Activated CD4-positive, alpha-beta T cell treated with anti-CD3 and anti-CD28 coated beads, Interleukin-2, amount 10 ng/mL, durations not matched to agents 7 days and 5 days (primary cell): ENCODE measurements at regions not wholly inside any gene's neighbourhood (a gene's known extent, or its start where the extent isn't known, plus 50 kb on each side); places are given as distances from the start of the nearest gene placed in this dataset.

Source experiments
- CTCF ChIA-PET: fragments of 350-600 bp; sonication (Branson Sonifier 250); formaldehyde crosslinking; loops from one replicate; lab custom pipeline; 2021; ENCODE audit warnings: antibody characterized with exemption; lab: Charles Lee
- POLR2A ChIA-PET: fragments of 350-600 bp; sonication (Branson Sonifier 250); formaldehyde crosslinking; loops from one replicate; lab custom pipeline; 2021; ENCODE audit warnings: antibody characterized with exemption; lab: Charles Lee
- DNase-seq: peaks from one replicate; pipeline ENCODE4 v3.0.0-alpha.2; 2020
- H3K27ac Mint-ChIP-seq: one replicate; pipeline ENCODE4 v1.8.0; 2021; ENCODE audit warnings: mild to moderate bottlenecking, moderate library complexity, mixed read lengths
- H3K27me3 Mint-ChIP-seq: one replicate; pipeline ENCODE4 v1.8.0; 2021; ENCODE audit warnings: mixed read lengths
- H3K36me3 Mint-ChIP-seq: one replicate; pipeline ENCODE4 v1.8.0; 2021; ENCODE audit warnings: low read depth, mixed read lengths
- H3K4me1 Mint-ChIP-seq: one replicate; pipeline ENCODE4 v1.8.0; 2021; ENCODE audit warnings: mixed read lengths
- H3K4me3 Mint-ChIP-seq: one replicate; pipeline ENCODE4 v1.8.0; 2021; ENCODE audit warnings: mild to moderate bottlenecking, moderate library complexity, mixed read lengths
- H3K9me3 Mint-ChIP-seq: one replicate; pipeline ENCODE4 v1.8.0; 2021; ENCODE audit warnings: mixed read lengths

DNA sequence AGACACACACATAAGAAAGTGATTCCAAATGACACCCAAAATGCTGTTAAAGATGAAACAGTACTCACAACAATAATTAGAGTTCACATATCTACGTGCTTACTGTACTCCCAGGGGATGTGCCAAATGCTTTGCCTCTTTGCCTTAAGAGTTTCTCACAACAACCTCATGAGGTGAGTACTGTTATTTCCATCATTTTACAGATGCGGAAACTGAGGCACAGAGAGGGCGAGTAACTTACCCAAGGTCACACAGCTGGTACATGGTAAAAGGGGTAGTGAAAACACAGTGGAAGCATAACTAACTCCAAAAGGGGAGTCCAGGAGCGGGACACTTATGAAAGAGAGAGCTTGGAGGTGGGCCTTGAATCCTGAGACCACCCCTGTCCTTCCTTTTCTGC lies 171.8 kb downstream of the ACTL8 start:
- H3K4me1 Mint-ChIP-seq, result no peaks in the 10 kb centered on the region
- no peak for DNase-seq
- H3K4me3 Mint-ChIP-seq, result no peak overlapping the region
- no peaks in the 10 kb centered on the region for H3K27me3 Mint-ChIP-seq
- no peaks in the 10 kb centered on the region for H3K36me3 Mint-ChIP-seq
- no peak overlapping the region for H3K27ac Mint-ChIP-seq
- CTCF ChIA-PET, result no interaction called here
- POLR2A ChIA-PET, result no interaction called here
- no peaks in the 10 kb centered on the region for H3K9me3 Mint-ChIP-seq

DNA sequence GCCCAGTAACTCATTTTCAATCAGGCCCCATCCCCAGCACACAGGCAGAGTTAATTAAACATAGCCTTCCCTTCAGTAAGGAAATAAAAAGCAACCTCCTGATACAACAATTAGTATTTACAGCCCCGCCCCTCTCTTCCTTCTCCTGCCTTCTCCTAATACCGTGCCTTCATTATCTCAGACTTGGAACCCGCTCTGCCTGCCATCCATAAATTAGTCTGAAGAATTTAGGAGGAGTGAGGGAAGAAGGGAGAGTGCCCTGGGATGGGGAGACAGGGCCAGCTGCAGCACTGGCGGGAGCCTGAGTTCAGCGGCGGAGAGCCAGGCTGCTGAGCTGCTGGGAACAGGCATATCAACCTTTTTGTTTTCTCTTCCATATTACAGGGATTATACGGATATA lies 172.8 kb downstream of the ACTL8 start:
- no peaks in the 10 kb centered on the region for H3K27me3 Mint-ChIP-seq
- no peak overlapping the region for H3K4me3 Mint-ChIP-seq
- ChIA-PET POLR2A (no interaction called here), CTCF (interaction anchor here (0.6 kb wide), 1 partner anchor 313 kb away, joined by 3 read pairs; no protein-coding TSS in a partner anchor)
- no peaks in the 10 kb centered on the region for H3K36me3 Mint-ChIP-seq
- DNase-seq, result no peak
- H3K9me3 Mint-ChIP-seq, result no peaks in the 10 kb centered on the region
- no peaks in the 10 kb centered on the region for H3K4me1 Mint-ChIP-seq
- no peak overlapping the region for H3K27ac Mint-ChIP-seq

DNA sequence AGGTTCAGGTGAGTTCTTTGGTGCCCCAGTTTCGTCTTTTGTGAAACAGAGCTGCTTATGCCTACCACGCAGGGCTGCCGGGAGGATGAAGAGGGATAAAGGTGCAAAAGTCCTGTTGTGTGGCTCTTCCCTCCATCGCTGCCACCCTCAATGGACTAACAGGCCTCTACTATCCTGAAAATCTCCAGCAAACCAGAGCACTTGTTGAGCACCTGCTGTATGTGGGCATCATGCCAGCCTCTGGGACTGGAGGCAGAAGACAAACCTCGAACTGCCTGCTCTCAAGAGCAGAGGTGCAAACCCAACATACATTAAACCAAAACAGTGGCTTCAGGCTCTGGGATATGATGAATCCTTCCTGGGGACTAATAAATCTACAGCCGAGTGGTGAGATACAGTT lies 174.1 kb downstream of the ACTL8 start:
- ChIA-PET CTCF (no interaction called here), POLR2A (no interaction called here)
- no peak for DNase-seq
- Mint-ChIP-seq H3K27me3 (no peaks in the 10 kb centered on the region), H3K36me3 (no peaks in the 10 kb centered on the region), H3K27ac (no peak overlapping the region), H3K9me3 (no peaks in the 10 kb centered on the region), H3K4me1 (no peaks in the 10 kb centered on the region), H3K4me3 (no peak overlapping the region)

DNA sequence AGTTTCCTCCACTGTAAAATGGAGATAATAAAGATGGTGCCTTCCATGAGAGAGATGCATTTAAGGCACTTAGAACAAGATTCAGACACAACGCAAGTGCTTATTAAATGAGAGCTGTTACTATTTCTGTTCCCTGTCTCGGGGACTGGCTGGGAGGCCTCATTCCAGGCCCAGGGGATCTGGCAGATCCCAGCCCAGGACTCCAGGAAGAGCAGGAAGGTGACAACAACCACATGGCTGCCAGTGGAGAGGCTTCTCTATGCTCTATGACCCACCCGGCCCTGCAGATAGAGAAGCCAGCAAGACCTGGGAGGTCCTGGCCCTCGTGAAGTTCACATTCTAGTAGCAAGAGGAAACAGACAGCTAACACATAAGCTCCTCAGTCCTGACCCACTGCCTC lies 175.5 kb downstream of the ACTL8 start:
- H3K4me1 Mint-ChIP-seq, result no peaks in the 10 kb centered on the region

DNA sequence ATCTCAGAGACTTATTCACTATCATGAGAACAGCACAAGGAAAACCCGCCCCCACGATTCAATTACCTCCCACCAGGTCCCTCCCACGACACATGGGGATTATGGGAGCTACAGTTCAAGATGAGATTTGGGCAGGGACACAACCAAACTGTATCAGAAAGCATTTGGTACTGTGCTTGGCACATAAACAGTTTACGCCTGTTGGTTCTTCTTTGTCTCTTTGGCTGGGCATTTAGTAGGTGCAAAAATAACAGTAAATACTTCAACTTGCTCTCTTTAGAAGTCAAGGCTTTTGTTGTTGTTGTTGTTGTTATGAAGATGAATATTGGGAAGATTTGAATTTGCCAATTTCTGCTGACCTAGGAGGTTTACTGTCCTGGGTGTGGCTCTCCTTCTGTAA lies 175.4 kb upstream of the IGSF21 start:
- Mint-ChIP-seq H3K9me3 (no peaks in the 10 kb centered on the region), H3K27me3 (no peaks in the 10 kb centered on the region), H3K4me3 (no peak overlapping the region), H3K27ac (no peak overlapping the region), H3K36me3 (no peaks in the 10 kb centered on the region), H3K4me1 (no peaks in the 10 kb centered on the region)
- ChIA-PET CTCF (no interaction called here), POLR2A (no interaction called here)
- no peak for DNase-seq

More for the DNA sequence above, 175.5 kb downstream of the ACTL8 start:
- Mint-ChIP-seq H3K4me3 (no peak overlapping the region), H3K9me3 (no peaks in the 10 kb centered on the region), H3K36me3 (no peaks in the 10 kb centered on the region), H3K27ac (no peak overlapping the region), H3K27me3 (no peaks in the 10 kb centered on the region)
- POLR2A ChIA-PET, result no interaction called here
- CTCF ChIA-PET, result no interaction called here
- DNase-seq, result no peak

DNA sequence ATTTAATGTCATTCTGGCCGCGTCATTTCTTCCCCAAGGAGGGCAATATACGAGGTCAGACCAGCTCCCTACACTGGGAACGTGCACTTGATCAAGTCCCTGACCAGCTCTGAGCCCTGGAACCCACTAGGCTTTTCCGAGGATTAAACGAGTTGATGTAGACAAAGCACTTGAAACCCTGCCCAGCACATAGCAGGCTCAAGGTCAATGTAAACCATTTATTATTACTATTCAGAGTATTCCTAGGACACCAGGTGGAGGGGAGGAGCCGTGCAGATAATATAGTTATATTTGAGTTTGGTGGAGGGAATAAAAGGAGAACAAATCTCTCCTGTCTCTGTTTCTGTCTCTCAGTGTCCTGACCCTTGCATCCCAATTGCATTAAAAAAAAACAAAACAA lies 174.1 kb upstream of the IGSF21 start:
- no peak for DNase-seq
- Mint-ChIP-seq H3K27me3 (no peaks in the 10 kb centered on the region), H3K36me3 (no peaks in the 10 kb centered on the region), H3K4me3 (no peak overlapping the region), H3K27ac (no peak overlapping the region), H3K4me1 (no peaks in the 10 kb centered on the region), H3K9me3 (no peaks in the 10 kb centered on the region)
- POLR2A ChIA-PET, result no interaction called here
- CTCF ChIA-PET, result no interaction called here

DNA sequence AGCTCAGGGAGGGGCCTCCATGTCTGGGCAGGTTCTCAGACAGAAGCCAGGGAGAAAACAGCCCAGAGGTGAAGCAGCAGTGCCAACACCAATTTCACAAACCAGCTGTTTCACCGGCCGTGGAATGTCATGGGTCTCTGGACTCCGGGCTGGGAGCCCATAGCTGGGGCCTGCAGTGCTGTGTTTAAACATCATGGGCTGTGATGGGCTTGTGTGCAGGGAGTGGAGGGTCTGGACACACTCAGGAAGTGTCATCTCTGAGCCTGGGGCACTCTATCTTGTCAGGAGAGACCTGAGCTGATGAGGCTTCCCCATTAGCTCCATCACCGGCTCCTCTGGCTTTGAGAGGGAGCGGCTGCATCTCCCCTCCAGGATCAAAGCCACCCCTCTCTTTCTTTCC lies 173.6 kb upstream of the IGSF21 start:
- Mint-ChIP-seq H3K4me1 (no peaks in the 10 kb centered on the region), H3K4me3 (no peak overlapping the region), H3K9me3 (no peaks in the 10 kb centered on the region), H3K27me3 (no peaks in the 10 kb centered on the region), H3K36me3 (no peaks in the 10 kb centered on the region), H3K27ac (no peak overlapping the region)
- ChIA-PET POLR2A (no interaction called here), CTCF (no interaction called here)
- DNase-seq, result no peak

DNA sequence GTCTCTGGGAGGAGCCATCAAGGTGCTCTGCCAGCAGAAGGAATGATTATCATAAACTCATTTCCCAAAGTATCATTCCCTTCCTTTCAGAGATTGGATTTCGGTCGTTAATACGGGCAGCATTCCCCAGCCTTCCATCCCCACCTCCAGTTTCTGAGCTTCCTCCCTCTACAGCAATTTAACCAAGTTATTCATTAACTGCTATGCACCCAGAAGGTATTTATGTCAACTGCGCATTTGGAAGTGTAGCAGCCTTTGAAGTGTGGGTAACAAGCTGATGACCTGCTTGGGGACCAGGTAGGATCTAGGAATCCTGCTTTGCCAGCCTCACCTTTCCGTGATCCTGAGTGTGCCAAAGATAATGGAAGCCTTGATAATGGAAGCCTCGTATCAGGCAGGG lies 172.4 kb upstream of the IGSF21 start:
- Mint-ChIP-seq H3K9me3 (no peaks in the 10 kb centered on the region), H3K27me3 (no peaks in the 10 kb centered on the region), H3K36me3 (no peaks in the 10 kb centered on the region), H3K4me1 (no peaks in the 10 kb centered on the region), H3K27ac (no peak overlapping the region), H3K4me3 (no peak overlapping the region)
- ChIA-PET CTCF (no interaction called here), POLR2A (no interaction called here)
- no peak for DNase-seq

DNA sequence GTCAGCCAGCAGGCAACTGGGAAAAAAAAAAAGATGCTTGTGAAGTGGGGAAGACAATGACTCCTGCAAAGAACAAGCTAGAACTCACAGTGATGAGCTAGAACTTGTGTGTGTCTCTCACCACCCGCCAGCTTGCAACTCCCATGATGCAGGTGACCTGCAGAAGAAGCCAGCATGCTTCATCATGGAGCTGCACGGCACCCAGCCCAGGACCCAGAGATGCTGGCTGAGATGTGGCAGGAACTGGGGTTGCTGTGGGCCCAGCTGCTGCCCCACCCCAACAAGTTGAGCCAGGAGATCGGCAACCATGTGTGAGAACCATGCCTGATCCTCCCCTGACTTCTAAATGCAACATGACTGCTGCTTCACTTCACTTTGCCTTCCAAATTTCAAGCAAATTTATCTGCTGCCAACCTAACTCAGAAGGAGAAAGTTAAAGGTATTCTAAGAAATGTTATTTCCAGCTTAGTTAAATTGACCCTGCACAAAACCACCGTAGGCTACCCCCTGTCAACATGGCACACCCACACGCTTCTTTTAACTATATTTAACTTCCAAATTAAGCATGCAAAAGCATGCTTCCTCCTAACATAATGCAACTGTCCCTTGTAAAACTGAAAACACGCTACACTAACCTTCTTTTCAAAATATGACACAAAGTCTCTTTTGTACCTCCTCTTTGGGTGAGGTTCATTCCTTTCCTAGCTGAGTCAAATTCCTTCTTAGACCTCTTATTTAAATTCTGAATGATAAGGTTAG lies 166.0 kb upstream of the IGSF21 start:
- no peaks in the 10 kb centered on the region for H3K4me1 Mint-ChIP-seq
- no peaks in the 10 kb centered on the region for H3K36me3 Mint-ChIP-seq
- DNase-seq, result no peak
- no peak overlapping the region for H3K4me3 Mint-ChIP-seq
- no peaks in the 10 kb centered on the region for H3K9me3 Mint-ChIP-seq
- CTCF ChIA-PET, result no interaction called here
- H3K27ac Mint-ChIP-seq, result no peak overlapping the region
- POLR2A ChIA-PET, result no interaction called here
- no peaks in the 10 kb centered on the region for H3K27me3 Mint-ChIP-seq

DNA sequence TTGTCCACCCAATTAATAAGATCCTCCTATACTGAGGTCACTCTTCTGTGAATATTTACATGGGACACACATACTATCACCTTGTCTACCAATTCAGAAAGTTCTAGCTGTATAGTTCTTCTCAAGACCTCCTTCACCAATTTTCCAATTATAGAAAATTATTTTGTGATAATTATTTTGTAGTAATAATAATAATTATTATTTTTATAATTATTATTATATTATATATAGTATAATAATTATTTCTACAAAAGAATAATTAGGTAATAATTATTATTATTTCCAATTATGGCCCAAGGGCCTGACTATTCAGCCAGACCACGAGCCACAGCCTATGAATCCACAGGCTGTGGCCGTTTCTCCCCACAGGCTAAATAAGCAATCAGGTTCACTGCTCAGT lies 164.1 kb upstream of the IGSF21 start:
- ChIA-PET POLR2A (no interaction called here), CTCF (interaction anchor here (1.0 kb wide), 1 partner anchor 45 kb away, joined by 4 read pairs; no protein-coding TSS in a partner anchor)
- Mint-ChIP-seq H3K4me3 (no peak overlapping the region), H3K4me1 (no peaks in the 10 kb centered on the region), H3K27me3 (no peaks in the 10 kb centered on the region), H3K36me3 (no peaks in the 10 kb centered on the region), H3K9me3 (no peaks in the 10 kb centered on the region), H3K27ac (no peak overlapping the region)
- no peak for DNase-seq

DNA sequence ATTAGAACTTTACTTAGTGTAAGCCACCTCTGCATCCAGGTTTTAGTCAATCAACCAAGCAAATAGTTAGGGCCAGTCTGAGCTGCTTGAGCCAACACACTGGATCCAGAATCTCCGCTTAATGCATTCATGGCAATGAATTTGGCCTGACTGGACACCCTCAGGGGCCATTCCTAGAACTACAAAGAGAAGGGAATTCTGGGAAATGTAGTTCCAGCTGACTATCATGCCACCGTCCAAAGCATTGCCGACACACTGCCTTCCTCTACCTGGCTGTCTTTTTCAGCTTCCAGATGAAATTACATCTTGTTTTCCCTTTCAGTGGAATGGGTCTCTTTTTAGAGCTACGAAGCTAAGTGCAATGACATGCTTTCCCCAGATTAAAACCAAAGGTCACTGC lies 163.0 kb upstream of the IGSF21 start:
- Mint-ChIP-seq H3K27ac (no peak overlapping the region), H3K27me3 (no peaks in the 10 kb centered on the region), H3K4me1 (no peaks in the 10 kb centered on the region), H3K36me3 (no peaks in the 10 kb centered on the region), H3K4me3 (no peak overlapping the region), H3K9me3 (no peaks in the 10 kb centered on the region)
- CTCF ChIA-PET, result no interaction called here
- DNase-seq, result no peak
- POLR2A ChIA-PET, result no interaction called here

DNA sequence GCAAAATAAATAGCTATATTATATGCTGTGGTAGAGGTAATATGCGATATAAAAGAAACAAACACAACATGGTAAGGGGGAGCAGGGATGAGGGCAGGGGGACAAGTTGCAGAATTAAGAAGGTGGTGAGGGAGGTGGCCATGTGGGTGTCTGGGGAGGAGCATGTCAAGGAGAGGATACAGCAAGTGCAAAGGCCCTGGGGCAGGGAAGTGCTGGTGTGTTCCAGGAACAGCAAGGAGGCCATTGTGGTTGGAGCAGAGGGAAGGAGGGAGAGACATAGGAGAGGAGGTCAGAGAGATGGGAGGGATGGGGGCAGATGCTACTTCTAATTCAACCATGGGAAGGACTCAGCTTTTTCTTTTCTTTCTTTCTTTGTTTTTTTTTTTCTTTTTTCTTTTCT lies 161.2 kb upstream of the IGSF21 start:
- no peak overlapping the region for H3K27ac Mint-ChIP-seq
- no peaks in the 10 kb centered on the region for H3K36me3 Mint-ChIP-seq
- ChIA-PET CTCF (interaction anchor here (0.7 kb wide), 1 partner anchor 590 kb away, joined by 4 read pairs; no protein-coding TSS in a partner anchor), POLR2A (no interaction called here)
- no peak overlapping the region for H3K4me3 Mint-ChIP-seq
- DNase-seq, result no peak
- H3K4me1 Mint-ChIP-seq, result no peaks in the 10 kb centered on the region
- no peaks in the 10 kb centered on the region for H3K9me3 Mint-ChIP-seq
- no peaks in the 10 kb centered on the region for H3K27me3 Mint-ChIP-seq

DNA sequence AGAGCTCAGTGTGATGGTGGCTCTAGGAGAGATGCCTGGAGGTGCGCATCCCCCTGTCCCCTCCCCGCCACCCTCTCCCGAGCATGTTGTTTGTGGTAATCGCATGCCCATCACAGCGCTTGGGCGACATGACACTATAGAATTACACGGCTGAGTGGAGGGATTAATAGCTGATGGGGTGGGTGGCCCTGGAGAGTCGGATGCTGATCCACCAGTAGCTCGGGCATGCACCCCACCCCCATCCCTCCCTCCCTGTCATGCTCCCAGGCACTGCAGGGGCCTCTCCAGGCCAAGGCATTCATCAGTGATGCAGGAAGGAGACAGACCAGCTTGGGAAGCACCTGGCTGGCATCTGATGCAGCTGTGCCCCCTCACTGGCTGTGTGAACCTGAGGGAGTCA lies 159.0 kb upstream of the IGSF21 start:
- Mint-ChIP-seq H3K4me3 (no peak overlapping the region), H3K4me1 (no peaks in the 10 kb centered on the region), H3K36me3 (no peaks in the 10 kb centered on the region), H3K27me3 (no peaks in the 10 kb centered on the region), H3K27ac (no peak overlapping the region), H3K9me3 (no peaks in the 10 kb centered on the region)
- CTCF ChIA-PET, result no interaction called here
- no peak for DNase-seq
- POLR2A ChIA-PET, result no interaction called here

DNA sequence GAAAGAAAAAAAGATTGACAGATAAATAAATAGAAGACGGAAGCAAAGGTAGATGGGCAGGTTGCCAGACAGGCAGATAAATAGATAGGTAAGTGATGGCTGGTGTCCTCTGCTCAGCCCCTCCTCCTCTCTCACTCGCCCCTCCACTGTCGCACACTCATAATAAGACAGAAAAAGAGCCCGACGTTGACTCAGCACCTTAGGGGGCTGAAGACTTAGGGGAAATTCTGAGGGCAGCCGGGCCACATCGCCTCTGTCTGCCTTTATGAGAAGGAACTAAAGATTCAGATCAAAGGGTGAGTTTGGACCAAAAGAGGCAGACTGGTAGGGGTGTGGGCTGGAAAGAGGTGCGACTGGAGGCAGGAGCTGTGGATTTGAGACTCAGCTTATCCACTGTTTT lies 158.1 kb upstream of the IGSF21 start:
- H3K9me3 Mint-ChIP-seq, result no peaks in the 10 kb centered on the region
- no peaks in the 10 kb centered on the region for H3K4me1 Mint-ChIP-seq
- no peak overlapping the region for H3K4me3 Mint-ChIP-seq
- H3K36me3 Mint-ChIP-seq, result no peaks in the 10 kb centered on the region
- POLR2A ChIA-PET, result no interaction called here
- no peak for DNase-seq
- no peaks in the 10 kb centered on the region for H3K27me3 Mint-ChIP-seq
- H3K27ac Mint-ChIP-seq, result no peak overlapping the region
- CTCF ChIA-PET, result interaction anchor here (0.7 kb wide), 1 partner anchor 268 kb away, joined by 3 read pairs; no protein-coding TSS in a partner anchor
